ENCODE measurements at regions not wholly inside any gene's neighbourhood (a gene's known extent, or its start where the extent isn't known, plus 50 kb on each side); places are given as distances from the start of the nearest gene placed in this dataset.

- DNase-seq (ENCODE audit: low spot score): no peak
These were observed 2253.1 kb upstream of the C9orf72 start for GRCh38 chr9:29826421-29826820.

DNA sequence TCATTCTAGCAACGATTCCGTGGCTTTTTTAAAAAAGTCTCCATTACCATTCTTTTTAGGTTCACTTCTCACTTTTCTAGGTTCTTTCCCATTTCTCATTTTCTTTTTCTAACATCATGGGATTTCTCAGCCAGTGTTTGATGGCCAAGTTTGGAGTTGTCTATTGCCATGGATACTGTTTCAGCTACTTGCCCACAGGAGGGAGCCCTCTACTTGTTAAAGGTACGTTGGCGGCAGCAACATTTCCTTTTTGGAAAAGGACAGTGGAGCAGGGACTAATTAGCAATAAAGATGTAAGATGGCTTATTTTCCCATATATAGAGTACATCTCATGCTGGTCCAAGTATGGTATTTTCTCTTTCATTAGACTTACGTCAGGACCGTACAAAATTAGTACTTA, 2257.5 kb upstream of the C9orf72 start:
- no peak for DNase-seq (ENCODE audit: low spot score)

- no peak for DNase-seq (ENCODE audit: low spot score)
These were observed 2265.3 kb upstream of the C9orf72 start for GRCh38 chr9:29838491-29839020.

DNA sequence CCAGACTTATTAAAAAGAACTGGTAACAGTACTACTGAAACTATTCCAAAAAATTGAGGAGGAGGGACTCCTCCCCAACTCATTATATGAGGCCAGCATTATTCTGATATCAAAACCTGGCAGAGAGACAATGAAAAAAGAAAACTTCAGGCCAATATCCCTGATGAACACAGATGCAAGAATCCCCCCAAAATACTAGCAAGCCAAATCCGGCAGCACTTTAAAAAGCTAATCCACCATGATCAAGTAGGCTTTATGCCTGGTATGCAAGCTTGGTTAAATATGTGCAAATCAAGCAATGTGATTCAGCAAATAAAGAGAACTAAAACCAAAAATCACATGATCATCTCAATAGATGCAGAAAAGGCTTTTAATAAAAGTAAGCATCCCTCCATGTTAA, 2271.0 kb upstream of the C9orf72 start:
- DNase-seq (ENCODE audit: low spot score): no peak

- no peak for DNase-seq (ENCODE audit: low spot score)
These were observed 2277.4 kb upstream of the C9orf72 start for GRCh38 chr9:29850664-29851063.

- DNase-seq (ENCODE audit: low spot score): no peak
These were observed 2288.5 kb upstream of the C9orf72 start for GRCh38 chr9:29861803-29862202.

- DNase-seq (ENCODE audit: low spot score): no peak
These were observed 2292.6 kb upstream of the C9orf72 start for GRCh38 chr9:29865764-29866313.

DNA sequence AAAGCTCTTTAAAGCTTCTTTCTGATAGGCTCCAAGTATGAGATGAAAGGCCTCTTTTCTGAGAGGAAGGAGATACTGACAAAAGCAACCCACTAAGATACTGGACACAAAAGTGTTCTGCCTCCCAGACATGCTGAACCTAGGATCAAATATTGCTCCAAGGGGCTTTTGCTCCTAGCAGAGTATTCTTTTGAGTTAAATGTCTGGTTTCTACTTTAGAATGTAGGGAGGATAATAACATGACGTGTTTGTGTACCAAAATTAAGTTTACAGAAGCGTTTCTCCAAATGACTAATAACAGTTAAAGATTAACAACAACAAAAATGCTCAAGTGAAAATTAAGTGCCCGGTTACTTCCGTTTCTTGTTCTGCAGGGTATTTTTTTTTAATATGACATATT, 2293.3 kb upstream of the C9orf72 start:
- DNase-seq (ENCODE audit: low spot score): no peak

DNA sequence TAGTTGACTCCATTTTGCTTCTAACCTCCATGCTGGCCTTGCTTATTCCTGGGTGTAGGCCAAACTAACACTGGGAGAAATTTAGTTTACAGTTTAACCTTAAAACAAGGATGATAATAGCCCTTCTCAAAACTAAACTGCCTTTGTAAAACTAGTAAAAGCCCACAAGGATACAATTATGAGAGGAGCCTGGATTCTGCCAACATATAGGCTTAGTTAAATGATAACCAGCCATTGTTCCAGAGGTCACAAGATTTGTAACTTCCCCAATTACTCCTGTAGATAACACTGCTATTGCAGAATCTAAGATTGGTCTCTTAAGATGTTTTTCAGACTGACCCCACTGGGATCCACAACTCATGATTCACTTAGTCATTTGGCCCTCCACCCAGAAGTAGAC, 2300.3 kb upstream of the C9orf72 start:
- DNase-seq (ENCODE audit: low spot score): no peak

DNA sequence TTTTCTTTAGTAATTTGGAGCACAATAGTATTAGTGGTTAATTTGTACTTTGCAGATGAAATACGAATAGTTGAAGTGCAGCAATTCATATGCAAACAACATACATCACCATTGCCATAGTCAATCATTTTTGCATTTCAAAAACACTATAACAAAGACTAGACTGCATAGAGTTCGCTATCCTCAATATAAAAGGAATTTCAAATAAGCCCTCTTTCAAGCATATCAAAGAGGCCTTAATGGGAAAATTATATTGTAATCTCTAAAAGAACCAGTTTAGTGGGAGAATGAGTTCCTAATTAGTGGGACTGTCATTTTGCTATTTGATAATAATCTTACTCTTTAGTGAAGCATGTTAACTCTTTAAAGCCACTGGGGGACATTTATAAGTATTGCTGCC, 2302.3 kb upstream of the C9orf72 start:
- no peak for DNase-seq (ENCODE audit: low spot score)

DNA sequence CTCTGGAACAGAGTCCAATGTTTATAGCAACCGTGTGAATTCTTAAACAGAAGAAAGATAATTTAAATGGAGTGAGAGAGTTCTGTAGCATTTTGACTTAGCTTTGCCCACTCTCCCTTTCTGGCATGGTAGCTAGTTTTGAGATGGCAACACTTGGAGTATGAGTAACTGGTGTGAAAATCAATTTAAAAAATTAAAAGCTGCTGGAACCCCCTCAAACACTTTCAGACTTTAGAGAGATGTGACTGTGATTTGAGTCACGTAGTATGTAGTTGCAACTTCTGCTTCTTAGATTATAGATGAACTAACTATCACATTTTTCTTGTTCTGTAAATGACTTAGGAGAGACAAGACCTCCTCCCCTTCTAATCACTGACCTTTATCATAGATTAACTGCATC, 2309.5 kb upstream of the C9orf72 start:
- no peak for DNase-seq (ENCODE audit: low spot score)

DNA sequence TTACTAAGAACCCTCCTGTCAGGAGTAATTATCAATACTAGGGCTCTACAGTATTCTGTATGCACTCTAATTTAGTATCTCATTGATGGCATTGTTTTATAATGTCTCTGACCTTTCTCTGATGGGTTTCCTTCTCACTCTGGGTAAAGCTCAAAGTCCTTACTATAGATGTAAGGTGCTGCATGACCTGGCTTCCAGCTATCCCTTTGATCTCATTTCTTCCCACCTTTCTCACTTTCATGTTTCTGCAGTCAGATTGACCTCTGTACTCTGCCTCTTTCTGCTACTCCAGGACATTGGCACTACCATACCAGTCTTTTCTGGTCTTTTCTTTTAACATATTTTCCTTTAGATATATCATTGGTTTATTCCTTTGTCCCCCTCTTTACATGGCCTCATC, 2332.8 kb upstream of the C9orf72 start:
- DNase-seq (ENCODE audit: low spot score): no peak

DNA sequence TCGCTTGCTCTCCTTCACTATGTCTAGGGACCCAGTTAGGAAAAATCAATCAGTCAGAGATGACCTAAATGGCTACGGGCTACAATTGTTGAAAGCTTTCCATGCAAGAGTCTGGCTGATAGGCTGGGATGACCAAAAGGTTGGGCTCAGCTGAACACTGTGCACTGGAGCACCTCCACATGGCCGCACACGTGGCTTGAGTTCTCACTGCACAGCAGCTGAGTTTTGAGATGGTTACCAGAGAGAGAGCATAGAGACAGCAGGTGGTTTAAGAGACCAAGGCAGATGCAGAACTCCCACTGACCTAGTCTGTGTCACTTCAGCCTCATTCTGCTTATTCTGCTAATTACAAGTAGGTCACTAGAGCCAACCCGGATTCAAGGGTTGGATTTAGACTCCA, 2354.8 kb upstream of the C9orf72 start:
- DNase-seq (ENCODE audit: low spot score): no peak

DNA sequence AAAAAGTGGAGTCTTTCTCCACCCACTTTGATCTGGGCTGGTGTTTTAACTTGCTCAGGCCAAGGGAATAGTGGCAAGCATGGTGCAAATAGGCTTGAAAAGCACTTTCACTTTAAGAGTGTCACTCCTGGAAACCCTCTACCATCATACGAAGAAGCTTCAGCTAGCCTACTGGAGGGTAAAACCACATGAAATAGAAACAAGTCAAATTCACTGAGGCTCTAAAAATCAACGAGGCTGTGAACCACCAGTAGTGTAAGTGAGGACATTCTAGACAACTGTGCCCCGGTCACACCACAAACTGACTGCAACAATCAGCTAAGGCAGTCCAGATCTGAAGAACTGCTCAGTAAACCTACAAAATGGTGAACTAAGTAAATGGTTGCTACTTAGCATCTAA, 2366.3 kb upstream of the C9orf72 start:
- DNase-seq (ENCODE audit: low spot score): no peak

DNA sequence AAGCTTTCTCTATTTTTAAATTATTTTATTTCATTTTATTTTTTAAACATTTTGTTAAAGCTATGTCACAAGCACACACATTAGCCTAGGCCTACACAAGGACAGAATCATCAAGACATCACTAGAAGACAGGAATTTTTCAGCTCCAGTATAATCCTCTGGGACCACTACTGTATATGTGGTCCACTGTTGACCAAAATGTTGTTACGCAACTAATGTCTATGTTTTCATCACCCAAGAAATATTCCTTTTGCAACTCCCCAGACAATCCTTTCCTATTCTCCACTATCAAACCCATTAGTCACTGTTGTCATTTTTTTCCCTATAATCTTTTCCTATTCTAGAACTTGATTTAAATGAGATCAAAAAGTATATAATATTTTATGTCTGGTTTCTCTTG, 2371.7 kb upstream of the C9orf72 start:
- no peak for DNase-seq (ENCODE audit: low spot score)

DNA sequence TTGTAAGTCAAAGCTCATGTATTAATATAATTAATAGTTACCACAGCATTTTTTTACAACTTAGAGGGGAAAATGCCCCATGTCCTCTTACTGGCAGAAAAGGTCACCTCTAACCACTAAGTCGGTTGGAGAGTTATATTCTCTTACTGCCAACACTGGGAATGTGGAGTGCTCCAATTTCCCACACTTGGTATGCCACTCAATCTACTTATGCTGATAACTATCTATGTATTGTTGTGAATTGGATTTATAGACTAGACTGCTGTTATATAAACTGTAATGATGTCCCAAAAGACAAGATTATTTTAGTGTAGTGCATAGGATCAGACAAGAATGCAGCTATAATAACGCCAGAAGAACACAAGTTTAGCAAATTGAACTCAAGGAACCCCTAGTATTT, 2385.2 kb upstream of the C9orf72 start:
- DNase-seq (ENCODE audit: low spot score): no peak

DNA sequence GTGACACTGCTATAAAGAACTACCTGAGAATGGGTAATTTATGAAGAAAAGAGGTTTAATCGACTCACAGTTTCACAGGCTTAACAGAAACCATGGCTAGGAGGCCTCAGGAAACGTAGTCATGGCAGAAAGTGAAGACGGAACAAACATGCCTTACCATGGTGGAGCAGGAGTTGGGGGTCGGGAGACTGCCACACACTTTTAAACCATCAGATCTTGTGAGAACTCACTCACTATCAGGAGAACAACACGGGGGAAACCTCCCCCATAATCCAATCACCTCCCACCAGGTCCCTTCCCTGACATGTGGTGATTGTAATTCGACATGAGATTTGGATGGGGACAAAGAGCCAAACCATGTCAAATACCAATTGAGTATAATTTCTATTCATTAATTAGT, 2392.6 kb upstream of the C9orf72 start:
- no peak for DNase-seq (ENCODE audit: low spot score)

DNA sequence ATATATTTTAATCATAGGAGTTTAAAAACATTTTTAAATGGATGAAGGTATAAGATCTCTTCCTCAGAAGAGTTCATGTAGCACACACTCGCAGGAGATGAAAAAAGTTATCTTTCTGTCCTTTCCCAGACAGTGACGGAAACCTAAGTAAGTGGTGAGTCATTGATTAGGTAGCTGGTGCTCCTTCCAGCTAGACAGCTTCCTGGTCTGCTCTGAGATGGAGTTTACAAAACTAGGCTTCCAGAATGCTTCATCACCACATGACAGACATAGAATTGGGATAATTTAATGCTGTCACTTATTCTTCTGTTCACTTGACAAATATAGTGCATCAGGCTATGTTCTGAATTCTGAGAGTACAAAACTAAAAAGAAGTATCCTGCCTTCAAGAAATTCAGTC, 2393.0 kb upstream of the C9orf72 start:
- DNase-seq (ENCODE audit: low spot score): no peak

DNA sequence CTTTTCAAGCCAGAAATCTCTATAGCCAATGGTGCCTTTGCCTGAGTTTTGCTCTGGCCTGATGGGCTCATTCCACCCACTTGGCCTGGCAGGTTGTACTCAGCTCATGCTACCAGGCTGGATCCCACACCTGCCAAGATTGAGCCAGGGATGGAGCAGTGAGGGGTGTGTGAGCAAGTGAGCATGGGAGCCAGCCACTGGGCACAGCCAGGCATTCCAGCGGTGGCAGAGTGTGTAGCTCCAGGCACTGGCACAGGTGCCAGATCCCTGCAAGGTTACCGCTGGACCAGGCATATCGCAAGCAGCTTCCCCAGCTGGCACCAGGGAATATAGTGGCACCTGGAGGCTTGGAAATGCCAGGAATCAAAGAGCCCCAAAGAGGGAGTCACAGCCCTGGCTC, 2395.6 kb upstream of the C9orf72 start:
- no peak for DNase-seq (ENCODE audit: low spot score)

GRCh38 chr9:29969408-29969807, 2396.1 kb upstream of the C9orf72 start:
- DNase-seq (ENCODE audit: low spot score): no peak

DNA sequence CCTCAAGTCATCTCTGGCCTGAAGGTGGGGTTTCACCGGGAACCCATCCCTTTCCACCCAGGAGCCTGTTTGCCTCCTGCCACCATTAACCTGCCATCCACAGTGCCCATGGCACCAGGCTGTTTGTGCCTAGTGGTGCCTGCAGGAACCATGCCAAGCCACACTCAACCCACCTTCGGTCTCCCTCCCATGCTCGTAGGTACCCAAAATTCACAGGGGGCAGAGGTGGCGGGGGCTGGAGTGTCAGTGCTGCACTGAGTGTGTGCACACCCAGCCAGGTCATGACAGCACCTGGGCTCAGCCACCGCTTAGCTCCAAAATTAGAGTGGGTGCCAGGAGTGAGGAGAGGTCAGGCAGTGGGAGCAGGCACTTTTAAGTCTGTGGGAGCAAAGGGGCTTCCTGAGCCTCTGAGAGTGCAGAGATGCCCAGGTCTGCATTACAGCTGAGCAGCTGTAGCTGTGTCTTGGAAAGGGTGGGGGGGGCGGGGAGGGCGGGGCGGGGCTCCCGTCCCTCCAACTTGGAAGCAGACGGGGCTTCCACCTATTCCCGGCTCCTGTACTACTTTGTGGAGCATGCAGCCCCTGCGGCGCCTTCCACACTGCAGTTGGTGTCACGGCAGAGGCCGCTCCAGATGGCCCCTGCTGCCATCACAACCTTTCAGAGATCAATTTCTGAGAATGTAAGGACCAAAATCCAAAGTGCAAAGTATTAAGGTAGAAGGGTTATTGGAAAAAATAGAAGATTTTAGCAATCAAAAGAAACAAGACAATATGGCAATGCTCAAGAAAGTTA, 2396.8 kb upstream of the C9orf72 start:
- DNase-seq (ENCODE audit: low spot score): no peak

DNA sequence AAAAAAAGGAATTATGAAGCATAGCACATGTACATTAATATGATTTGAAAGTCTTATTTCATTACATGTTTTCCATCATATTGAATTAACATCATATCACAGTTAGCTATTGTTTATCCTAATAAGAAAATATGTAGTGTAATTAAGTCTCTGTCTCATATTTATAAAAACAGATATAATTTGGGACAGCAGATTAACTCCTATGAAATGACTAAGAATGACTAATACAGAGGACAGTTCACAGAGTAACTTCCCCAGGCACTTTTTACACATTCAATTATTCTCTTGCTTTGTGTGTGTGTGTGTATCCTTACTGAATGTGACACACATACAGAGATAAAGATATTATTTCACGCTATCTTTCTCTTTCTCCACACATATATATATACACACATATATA, 2400.9 kb upstream of the C9orf72 start:
- no peak for DNase-seq (ENCODE audit: low spot score)

DNA sequence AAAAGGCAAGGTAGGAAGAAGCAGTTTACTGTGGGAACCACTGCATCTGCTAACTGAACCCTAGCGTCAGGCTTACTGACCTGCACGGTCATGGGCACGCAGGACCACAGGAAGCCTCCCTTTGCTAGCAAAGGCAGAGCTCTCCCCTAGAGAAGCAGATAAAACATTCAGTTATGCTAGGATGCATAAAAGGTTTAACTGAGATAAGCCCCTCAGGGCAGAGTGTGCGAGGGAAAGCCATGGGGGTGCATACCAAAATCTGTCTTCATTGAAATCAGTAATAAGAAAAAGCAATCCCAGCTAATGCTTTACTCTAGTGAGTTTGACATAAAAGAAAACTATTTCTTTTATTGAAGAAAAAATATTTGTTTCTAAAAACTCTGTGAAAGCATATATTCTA, 2403.7 kb upstream of the C9orf72 start:
- no peak for DNase-seq (ENCODE audit: low spot score)

GRCh38 chr9:29981013-29981412, 2403.4 kb upstream of the ACO1 start:
- DNase-seq (ENCODE audit: low spot score): no peak

Measured in left forelimb (tissue), 1 donor.